ENCODE measurements at regions not wholly inside any gene's neighbourhood (a gene's known extent, or its start where the extent isn't known, plus 50 kb on each side); places are given as distances from the start of the nearest gene placed in this dataset.
"Not testable (repeated sequence)": the region's sequence is repeated elsewhere in the genome, so short reads cannot be mapped to it uniquely, and the experiment has no call there.

DNA sequence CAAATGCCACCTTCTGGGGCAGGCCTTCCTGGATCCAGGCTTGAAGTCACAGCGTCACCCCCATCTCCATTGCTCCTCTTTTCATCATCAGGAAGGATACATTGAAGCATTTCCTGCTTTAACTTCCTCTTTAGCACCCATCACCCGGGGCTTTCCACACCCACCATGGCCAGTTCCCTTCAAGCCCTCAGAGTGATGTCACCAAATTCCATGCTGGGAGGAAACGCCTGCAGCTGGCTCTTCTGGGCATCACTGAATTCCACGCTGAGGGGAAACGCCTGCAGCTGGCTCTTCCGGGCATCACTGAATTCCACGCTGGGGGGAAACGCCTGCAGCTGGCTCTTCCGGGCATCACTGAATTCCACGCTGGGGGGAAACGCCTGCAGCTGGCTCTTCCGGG is 354.6 kb downstream of the SMOC2 start:
- not testable (repeated sequence) for DNase-seq

DNA sequence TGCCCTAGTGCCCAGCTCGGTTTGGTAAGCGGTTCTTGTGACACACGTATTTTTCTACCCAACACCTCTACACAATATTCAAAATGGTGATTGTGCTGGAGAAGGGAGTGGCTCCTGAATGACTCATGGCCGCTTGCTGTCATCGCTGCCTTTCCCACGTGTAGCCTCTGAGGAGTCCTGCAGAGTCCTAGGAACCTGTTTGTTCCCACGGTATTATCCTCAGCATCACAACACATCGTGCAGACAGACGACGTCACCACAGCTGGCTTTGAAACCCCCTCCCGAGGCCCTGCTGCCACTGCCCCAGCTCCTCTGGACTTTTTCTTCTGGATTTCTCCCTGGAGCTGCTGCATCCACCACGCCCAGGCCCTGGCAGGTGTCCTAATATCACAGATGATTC is 353.5 kb downstream of the SMOC2 start:
- DNase-seq = no peak

DNA sequence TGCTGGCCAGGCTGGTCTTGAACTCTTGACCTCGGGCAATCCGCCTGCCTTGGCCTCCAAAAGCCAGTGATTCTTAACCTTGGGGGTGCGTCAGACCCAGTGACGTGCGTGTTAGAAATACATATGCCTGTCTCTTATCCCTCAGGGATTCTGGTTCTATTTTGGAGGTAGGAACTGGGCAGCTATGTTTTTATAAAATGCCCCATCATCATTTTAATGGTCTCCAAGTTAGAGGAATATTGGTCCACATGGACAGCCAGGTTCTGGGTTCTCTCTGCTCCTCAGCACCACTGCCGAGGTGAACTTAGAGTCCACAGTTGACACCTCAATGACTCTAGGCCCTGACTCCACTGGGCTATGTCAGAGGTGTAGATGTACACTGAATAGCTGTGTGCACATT is 352.7 kb downstream of the SMOC2 start:
- DNase-seq = no peak

DNA sequence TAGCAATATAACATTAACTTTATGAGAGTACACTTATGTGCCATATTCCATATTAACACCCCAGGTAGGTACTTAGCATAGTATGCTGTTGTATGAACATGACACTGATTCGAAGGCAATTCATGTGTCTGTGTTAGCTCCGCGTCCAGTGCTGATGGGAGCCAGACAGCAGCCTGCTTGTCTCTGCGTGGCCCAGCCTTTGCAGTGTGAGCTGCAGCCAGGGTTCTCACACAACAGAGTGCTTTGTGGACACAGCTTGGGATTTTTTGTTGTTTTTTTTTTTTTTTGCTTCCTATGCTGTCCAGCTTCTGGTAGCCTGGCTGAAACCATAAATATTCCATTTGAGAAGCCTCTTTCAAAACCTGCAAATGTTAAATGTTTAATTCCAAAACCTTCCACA is 350.9 kb downstream of the SMOC2 start:
- no peak for DNase-seq

DNA sequence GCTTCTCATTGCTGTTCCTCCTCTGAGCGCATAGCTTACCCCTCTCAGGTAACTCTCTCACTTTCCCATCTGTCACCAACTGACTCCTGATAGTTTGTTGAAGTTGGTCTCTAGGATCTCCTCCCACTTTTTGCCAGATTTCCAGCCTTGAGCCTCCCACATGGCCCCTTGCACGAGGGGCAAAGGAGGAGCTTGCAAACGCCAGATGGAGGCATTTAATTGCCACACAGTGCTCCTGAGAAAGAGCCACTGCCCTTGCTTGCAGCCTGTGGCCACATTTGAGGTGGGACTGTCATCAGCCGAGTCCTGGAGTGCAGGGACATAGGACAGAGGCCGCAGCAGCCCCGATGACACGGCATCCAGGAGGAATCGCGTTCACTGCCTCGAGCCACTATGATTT is 348.7 kb downstream of the SMOC2 start:
- no peak for DNase-seq

DNA sequence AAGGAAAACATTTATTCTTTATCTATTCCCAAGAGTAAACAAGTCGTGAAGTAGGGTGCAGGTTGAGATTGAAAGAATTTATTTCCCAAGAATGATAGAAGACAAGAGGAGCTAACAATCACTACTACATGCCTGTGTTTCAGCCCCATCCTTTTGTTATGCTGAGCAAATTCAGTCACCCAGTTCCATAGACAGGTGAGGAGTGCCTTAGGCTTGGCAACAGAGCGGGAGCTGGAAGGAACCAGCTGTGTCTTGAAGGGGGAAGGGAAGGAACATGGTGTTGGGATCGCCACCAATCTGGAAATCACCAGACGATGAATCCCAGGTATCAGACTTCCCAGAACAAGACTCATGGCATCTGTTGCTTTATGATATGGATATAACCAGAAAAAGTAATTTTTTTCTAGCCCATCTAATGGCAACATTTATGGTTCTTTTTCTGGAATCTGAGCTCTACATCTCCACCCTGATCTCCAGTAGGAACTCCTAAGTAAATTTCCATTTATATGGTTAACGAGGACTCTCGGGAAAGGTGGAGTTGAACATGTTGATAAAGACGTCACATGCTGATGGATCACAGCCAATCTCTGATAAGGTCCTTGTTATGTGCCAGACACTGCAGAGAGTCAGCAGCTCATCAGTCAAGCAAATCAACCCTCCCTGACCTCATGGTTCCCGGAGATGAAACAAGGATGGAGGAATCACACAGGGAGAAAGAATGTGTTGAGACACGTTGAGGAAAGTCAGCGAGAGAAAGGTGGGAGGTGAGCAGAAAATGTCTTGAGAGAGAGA is 344.9 kb downstream of the SMOC2 start:
- DNase-seq = no peak

DNA sequence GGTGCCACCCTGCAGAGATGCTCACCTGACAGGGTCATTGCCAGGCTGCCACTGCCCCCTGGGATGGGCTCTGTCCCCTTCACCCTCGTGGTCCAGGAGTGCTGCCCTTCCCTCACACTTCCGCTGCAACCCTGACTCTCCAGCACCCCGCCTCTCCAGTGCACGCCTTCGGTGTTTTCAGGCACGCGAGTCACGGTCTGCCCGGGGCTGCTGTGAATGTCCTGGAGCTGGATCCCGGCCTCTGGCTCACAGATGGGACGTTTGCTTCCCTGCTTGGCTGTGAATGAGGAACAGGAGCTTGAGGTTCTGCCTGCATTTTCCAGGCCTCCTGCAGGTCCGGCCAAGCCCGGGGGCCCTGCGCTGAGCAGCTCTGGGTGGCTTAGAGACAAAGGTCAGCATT is 343.4 kb downstream of the SMOC2 start:
- no peak for DNase-seq

DNA sequence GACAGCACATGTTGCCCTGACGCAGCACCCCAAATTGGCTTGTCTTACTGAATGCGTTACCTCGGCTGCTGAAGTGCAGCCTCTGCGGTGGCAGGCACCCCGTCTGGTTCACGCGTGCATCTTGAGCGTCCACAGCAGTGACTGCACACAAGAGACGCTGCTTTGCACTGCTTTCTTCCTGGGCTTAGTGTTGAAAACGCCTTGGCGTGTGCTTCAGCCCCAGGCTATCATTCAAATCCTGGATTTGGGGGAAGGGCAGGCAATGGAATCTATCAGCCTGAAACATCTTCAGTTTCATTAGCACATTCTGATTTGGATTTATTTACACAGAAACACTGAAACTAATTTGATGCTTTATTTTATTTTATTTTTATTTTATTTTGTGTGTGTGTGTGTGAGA is 342.7 kb downstream of the SMOC2 start:
- DNase-seq = no peak

DNA sequence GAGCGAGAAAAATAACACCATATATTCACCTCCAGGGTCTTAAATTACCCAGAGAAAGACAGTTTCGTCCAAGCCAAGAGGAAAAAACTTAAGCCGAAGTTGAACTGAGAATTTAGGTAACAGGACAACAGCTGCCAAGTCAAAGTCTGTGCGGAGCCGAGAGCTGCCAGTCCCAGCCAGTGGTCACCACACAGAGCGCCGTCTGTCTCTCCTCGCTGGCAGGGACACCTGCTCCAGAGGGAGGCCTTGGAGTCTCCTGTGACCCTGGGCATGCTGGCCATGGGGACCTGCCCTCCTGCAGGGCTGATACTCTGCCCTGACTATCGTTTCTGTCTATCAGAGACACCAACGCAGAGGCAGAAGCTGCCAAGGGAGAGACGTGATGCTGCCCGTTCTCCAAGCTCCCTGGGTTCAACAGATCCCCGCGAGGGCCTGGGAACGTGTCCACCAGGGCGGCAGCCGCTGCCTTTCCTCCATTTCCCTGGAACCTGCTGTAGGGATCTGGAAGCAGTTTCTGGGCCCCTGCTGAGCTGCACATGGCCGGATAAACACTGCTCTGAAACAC is 341.3 kb downstream of the SMOC2 start:
- no peak for DNase-seq

DNA sequence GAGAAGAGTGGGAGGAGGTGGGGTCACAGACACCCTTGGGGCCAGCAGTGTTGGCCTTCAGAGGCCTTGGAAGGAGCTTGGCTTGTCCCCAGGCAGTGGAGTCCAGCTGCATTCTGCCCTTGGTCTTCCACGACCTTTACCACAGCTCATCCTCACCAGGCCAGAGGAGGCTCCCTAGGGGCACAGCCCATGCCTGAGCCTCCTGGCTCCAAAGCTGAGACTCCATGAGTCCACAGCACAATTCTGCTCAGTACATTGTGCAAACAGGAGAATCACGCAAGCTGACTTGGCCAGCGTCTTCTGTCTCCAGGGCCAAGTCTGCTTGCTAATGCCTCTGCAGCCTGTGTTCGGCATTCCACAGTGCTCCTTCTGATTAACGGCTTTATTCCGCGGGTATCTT is 337.2 kb downstream of the SMOC2 start:
- no peak for DNase-seq

DNA sequence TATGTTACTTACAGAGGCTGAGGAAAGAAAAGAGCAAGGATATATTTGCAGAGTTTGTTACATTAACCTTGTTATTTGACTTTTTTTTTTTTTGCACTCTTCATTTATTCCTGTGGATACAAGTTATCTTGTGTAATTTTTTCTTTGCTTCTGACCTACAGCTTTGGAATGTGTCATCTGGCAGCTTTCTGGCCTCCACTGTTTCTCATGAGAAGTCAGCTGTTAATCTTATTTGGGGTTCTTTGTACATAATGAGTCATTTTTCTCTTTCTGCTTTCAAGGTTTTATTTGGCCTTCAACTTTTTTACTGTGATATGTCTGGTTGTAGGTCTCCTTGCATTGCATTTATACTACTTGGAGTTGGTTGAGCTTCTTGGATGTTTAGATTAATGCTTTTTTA is 333.4 kb downstream of the SMOC2 start:
- DNase-seq = no peak

DNA sequence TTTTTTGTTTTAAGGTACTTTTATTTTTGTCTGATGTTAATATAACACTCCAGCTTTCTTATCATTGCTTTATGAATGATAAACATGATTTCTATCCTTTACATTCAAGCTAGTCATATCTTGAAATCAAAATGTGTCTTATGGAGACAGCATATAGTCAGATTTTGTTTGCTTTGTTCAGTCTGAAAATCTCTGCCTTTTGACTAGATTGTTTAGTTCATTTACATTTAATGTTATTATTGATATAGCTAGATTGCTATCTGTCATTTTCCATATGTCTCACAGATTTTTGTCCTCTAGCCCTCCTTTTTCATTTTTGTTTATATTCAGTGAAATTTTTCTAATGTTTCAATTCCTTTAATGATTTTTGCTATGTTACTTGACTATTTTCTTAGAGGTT is 332.8 kb downstream of the SMOC2 start:
- no peak for DNase-seq

DNA sequence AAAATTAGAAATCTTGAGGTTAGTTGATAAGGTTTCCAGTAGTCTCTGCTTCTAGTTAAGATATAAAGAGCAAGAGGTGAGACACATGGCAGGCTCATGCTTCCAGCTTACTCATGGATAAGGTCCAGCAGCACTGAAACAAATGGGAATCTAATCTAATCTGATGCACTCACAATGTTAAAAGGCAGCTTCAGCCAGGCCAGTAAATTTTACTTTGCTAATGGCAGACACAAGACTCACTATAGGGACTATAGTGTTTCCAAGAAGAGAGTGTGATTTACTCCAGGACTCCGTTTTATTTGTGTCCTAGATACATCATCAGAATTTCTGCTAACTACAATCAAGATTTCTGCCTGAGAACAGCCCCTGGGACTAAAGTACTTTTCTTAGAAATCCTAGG is 324.8 kb downstream of the SMOC2 start:
- no peak for DNase-seq

DNA sequence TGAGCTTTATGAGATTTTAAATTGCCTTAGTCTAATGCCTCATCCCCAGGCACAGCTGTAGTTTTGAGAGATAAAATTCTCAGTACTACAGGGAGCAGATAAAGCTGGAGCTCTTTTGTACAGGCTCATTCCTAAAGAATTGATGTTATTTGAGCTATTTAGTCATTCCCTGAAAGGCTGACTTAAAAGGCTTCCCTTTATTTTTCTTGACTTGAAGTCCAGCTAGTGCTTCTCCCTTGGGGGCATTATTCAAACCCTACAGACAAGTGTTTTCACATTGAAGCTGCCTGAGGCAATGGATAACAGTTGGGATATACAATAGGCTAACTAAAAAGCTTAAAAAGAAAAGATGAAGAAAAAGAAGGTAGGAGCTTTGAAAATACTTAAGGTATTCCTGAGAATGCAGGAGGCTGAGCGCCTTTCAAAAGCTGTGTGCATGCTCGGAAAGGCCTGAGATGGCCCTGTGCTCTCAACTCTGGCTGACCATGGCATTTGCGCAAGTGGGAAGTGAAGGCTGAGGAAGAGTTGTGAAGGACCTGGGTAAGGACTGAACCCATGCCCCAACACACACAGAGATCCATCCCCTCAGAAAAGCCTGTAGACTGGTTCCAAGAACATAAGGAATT is 315.1 kb downstream of the SMOC2 start:
- DNase-seq = no peak

DNA sequence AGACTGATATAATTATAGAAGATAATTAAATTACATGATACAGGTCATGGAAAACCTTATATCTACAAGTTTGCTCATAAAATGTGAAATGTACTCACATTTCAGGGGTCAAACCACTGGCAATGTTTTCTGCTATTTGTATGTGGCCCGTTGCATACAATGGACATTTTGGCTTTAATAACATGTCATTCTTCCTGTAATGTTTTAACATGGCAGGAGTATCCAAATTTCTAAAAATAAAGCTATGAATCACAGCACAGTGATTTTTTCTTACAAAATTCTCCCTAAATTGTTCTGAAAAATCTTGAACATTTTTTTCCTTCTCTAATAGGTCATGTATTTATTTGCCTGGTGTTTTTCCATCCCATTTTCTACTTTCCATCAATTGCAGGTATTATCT is 305.7 kb downstream of the SMOC2 start:
- DNase-seq = no peak

DNA sequence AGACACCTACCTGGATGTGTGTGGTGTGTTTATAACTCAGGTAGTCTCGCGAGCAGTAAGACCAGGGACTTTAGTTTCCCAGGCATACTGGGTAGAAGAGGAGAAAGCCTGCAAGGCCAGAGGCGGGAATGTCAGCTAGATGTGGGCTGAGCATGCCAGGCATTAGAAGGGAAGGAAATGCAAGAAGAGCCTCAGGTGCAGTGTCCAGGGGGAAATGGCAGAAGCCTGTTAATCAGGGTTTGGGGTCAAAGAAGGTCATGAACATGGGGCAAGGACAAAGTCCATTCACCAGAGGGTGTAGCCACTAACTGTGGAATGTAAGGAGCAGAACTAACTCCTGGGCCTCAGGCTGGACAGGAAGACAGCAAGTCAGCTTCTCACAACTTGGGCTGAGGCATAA is 305.0 kb downstream of the SMOC2 start:
- no peak for DNase-seq

DNA sequence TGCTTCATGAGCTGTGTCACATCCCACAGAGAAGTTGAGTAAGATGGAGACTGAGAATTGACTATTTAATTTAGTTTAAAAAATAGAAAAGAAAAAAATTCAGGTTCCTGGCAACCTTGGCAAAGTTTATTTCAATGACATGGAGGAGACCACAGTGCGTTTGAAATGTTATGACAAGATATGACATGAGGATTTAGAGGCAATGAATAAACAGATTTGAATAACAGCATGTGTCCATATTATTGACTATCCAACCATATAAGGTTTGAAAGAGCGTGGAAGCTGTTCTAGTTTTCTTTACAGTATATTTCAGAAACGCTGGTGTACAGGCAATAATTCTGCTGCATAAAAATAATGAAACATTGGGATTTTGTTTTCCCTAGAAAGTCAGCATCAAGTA is 303.9 kb downstream of the SMOC2 start:
- DNase-seq = no peak

DNA sequence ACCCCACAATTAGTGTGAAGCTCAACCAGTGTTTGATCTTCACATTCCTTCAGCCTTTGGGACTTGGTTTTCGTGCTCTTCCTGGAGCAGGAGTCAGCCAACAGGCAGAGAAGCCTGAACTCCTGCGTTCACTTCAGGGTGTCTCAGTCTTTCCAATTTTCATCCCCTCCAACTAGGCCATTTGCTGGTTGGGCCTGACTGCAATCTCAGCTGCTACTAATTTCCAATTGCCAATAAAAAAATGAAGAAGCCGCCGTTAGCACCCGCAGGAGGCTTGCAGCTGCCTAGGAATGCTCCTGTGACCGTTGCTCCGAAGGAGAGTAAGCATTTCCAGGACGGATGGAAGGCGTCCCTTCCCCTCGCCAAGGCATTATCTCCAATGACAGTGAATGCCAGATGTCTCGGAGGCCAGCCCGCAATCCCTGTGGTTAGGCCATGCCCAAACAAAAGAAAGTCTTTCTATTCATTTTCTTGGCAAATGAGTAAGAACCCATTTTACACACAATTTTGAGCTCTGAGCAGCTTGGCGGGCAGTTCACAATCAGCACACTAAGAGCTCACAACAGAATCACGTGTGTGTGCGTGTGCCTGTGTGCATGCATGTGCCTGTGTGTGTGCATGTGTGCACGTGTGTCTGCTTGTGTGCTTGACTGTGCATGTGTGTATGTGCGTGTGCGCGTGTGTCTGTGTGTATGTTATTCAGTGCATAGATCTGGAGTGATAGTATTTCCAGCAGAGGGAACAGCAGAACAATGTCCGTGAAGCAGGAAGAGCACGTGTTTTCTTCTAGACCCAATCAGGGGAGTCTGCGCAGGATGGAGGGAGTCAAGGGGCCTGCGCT is 301.2 kb downstream of the SMOC2 start:
- no peak for DNase-seq

DNA sequence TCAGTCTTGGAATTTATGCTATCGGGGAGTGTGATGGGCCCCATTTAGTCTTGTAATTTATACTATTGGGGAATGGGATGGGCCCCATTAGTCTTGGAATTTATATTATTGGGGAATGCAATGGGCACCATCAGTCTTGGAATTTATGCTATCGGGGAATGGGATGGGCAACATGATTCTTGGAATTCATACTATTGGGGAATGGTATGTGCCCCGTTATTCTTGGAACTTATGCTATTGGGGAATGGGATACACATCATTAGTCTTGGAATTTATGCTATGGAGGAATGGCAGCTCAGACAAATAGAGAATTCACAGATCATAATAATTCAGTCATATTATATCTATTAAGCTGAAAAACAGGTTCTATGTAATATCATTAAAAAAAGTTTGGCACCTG is 300.3 kb downstream of the SMOC2 start:
- DNase-seq = no peak

DNA sequence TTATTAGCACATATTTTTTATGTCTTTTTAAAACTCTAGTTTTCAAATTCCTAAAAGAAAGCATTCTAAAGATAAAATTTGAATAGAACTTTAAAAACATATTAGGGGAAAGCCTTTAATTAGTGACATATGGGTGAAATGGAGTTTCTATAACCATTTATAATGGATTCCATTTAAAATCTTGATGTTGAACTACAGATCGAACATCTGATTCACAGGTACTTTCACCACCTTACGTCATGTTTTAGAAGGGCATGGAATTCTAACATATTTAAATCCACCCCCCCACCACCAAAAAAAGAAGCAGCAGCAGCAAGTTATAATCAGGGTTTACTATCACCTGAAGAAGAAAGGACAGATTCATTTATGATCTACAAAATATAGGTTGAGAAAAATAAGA is 298.4 kb downstream of the SMOC2 start:
- DNase-seq = no peak

DNA sequence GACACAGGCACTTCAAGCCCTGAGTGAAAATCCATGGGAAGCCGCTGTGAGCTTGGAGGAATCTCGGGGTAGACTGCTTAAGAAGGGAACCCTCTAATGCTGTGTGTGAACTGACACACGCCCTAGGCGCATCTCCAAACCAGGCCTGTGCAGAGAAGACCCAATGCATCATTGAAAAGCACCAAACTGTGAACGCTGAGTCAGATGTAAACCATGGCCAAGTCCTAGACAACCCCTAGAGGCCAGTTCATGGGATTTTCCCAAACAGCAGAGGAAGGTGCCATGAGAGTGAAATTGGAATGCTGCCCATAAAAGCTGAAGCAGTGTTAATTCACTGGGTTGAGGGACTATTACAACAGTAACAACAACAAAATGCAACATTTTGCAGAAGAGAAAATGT is 296.5 kb downstream of the SMOC2 start:
- DNase-seq = no peak

DNA sequence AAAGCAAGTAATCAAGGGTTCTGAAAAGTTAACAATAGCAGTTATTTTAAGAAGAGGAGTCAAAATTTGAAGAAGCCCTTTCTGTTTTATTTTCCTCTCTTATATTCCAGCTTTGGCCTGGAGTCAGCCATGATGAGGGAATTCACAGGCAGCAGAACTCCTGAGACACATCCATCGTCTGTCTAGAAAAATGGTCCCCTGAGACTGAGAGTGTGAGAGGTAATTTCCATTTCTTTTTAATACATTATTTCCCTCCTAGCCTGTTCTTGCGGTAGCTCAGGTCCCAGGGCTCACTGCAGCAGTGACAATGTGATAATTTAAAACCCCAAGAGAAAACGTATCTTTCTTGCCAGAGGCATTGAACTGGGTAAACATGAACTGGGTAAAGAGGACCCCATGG is 296.0 kb downstream of the SMOC2 start:
- no peak for DNase-seq

DNA sequence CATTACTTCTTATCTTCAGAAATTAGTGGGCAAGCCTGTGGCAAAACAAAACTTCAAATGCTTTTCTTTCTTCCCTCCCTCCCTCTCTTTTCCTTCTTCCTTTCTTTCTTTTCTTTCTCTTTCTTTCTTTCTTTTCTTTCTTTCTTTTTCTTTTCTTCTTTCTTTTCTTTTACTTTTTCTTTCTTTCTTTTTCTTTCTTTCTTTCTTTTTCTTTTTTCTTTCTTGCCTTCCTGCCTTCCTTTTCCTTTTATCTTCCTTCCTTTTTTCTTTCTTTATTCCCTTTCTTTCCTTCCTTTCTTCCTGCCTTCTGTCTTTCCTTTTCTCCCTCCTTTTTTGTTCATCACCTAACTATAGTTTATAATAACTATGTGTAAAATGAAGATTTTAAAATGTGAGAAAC is 295.1 kb downstream of the SMOC2 start:
- DNase-seq = no peak

Measured in NCI-H1092 (cell line).